ENCODE measurements at regions not wholly inside any gene's neighbourhood (a gene's known extent, or its start where the extent isn't known, plus 50 kb on each side); places are given as distances from the start of the nearest gene placed in this dataset.

DNA sequence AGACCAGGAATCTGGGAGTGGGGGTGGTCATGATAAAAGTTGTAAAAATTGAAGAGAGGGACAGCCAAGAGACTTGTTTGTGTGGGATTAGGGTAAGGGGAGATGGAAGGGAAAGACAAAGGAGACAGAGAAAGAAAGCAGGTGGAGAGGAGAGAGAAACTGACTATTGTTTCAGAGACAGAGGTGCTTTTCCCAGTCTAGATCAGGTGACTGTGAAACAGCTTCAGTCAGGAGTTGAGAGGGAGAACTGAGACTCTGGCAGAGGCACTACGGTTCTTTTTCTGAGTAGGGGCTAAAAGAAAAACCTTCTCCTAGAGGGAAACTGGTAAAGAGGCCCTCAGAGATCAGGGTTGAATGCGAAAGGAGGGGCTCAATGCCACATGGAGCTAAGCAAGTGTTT, 106.4 kb downstream of the KDR start:
- Histone ChIP-seq H3K9me3 (no peaks in the 10 kb centered on the region), H3K27ac (no peak overlapping the region), H3K4me3 (no peak overlapping the region), H3K27me3 (no peaks in the 10 kb centered on the region), H3K36me3 (no peaks in the 10 kb centered on the region), H3K4me1 (no peaks in the 10 kb centered on the region)
- ATAC-seq, result no peak
- TF ChIP-seq, protein P1, sequence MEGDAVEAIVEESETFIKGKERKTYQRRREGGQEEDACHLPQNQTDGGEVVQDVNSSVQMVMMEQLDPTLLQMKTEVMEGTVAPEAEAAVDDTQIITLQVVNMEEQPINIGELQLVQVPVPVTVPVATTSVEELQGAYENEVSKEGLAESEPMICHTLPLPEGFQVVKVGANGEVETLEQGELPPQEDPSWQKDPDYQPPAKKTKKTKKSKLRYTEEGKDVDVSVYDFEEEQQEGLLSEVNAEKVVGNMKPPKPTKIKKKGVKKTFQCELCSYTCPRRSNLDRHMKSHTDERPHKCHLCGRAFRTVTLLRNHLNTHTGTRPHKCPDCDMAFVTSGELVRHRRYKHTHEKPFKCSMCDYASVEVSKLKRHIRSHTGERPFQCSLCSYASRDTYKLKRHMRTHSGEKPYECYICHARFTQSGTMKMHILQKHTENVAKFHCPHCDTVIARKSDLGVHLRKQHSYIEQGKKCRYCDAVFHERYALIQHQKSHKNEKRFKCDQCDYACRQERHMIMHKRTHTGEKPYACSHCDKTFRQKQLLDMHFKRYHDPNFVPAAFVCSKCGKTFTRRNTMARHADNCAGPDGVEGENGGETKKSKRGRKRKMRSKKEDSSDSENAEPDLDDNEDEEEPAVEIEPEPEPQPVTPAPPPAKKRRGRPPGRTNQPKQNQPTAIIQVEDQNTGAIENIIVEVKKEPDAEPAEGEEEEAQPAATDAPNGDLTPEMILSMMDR (IDR thresholded peaks at IDR 0.05), result no peak
- DNase-seq, result no peak
- intact Hi-C loops (cut with DNase I), result no loop called here

DNA sequence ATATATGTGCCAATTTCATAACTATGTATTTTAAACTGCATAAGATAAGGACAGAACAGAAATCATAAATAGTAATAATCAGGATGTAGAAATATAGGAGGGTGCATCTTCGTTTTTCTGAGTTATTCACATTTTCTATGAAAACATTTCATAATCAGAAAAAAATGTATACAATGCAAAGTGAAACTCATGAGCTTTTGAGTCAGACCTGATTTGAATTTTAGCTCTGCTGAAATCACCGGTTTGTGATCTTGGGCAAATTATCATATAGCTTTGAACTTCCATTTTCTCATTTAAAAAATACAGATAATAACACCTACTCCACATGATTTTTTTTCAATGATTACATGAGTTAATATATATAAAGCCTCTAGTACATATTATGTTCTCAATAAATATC, 106.9 kb downstream of the KDR start:
- no peaks in the 10 kb centered on the region for H3K4me1 ChIP-seq
- no peaks in the 10 kb centered on the region for H3K9me3 ChIP-seq
- no peaks in the 10 kb centered on the region for H3K27me3 ChIP-seq
- intact Hi-C loops (cut with DNase I), result no loop called here
- ATAC-seq, result no peak
- no peak for DNase-seq
- TF ChIP-seq, protein P1 (IDR thresholded peaks at IDR 0.05), result no peak
- H3K27ac ChIP-seq, result no peak overlapping the region
- no peaks in the 10 kb centered on the region for H3K36me3 ChIP-seq
- no peak overlapping the region for H3K4me3 ChIP-seq

DNA sequence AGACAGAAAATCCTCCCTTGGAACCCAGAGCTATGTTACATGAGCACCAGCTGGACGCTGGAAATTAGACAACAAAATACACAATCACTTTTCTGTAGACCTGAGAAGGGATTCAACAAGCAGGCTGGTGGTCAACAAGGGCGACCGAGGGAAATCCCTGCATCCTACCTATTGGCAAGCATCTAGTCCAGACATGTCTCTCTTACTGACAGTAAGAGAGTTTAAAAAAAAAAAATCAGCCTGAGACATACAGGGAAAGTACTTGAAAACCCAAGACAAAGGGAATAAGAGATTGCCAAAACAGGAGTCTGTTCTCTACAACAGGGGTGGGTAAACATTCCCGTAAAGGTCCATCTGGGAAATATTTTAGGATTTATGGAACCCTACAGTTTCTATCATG, 108.0 kb downstream of the KDR start:
- Histone ChIP-seq H3K4me3 (no peak overlapping the region), H3K36me3 (no peaks in the 10 kb centered on the region), H3K27me3 (no peaks in the 10 kb centered on the region), H3K9me3 (no peaks in the 10 kb centered on the region), H3K4me1 (no peaks in the 10 kb centered on the region), H3K27ac (no peak overlapping the region)
- no peak for ATAC-seq
- intact Hi-C loops (cut with DNase I), result no loop called here
- TF ChIP-seq, protein P1 (IDR thresholded peaks at IDR 0.05), result no peak
- DNase-seq, result no peak

DNA sequence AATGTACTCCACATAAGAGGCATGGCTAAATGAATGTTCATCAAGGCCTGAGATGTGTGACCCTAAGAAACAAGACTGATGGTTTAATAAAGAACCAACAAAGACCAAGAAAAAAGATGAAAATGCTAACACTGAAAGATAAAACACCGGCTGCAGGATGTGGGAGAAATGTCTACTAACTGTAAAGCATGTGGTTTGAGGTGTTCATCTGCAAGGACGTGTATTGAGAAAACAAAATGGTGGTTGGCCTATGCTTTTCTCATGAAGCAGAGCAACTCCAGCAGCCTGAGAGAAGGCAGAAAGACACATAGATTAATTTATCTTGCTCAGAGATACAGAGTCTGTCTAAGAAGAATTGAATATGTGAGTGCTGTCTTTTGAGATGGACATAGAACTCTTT, 109.3 kb downstream of the KDR start:
- DNase-seq (no peak), ATAC-seq (no peak)
- H3K36me3 ChIP-seq, result no peaks in the 10 kb centered on the region
- H3K27me3 ChIP-seq, result no peaks in the 10 kb centered on the region
- H3K27ac ChIP-seq, result no peak overlapping the region
- no peak overlapping the region for H3K4me3 ChIP-seq
- no peaks in the 10 kb centered on the region for H3K4me1 ChIP-seq
- intact Hi-C loops (cut with DNase I), result no loop called here
- TF ChIP-seq, protein P1 (IDR thresholded peaks at IDR 0.05), result no peak
- H3K9me3 ChIP-seq, result no peaks in the 10 kb centered on the region

DNA sequence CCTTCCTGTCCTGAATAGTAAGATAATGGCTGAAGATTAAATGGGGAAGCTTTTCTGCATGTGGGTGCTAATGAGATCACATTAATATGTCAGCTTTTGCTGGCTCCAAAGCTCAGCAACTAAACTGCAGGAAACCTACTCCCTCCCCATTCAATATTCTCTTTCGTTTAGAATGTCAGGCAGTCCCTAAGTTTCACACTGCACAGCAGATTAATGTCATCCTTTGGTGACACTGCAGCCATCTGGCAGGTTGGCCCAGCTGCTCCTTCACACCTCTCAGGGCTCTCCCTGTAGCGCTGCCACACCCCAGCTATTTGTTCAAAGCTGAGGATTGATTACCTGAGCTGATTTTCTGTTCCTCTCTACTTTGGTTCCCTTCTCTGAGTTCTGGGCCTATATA, 110.5 kb downstream of the KDR start:
- intact Hi-C loops (cut with DNase I), result no loop called here
- Histone ChIP-seq H3K36me3 (no peaks in the 10 kb centered on the region), H3K4me1 (no peaks in the 10 kb centered on the region), H3K4me3 (no peak overlapping the region), H3K9me3 (no peaks in the 10 kb centered on the region), H3K27me3 (no peaks in the 10 kb centered on the region), H3K27ac (no peak overlapping the region)
- ATAC-seq (no peak), DNase-seq (no peak)
- TF ChIP-seq, protein P1 (IDR thresholded peaks at IDR 0.05), result no peak

Data from left lung (tissue), 4 donors.